ENCODE measurements at regions not wholly inside any gene's neighbourhood (a gene's known extent, or its start where the extent isn't known, plus 50 kb on each side); places are given as distances from the start of the nearest gene placed in this dataset.

DNA sequence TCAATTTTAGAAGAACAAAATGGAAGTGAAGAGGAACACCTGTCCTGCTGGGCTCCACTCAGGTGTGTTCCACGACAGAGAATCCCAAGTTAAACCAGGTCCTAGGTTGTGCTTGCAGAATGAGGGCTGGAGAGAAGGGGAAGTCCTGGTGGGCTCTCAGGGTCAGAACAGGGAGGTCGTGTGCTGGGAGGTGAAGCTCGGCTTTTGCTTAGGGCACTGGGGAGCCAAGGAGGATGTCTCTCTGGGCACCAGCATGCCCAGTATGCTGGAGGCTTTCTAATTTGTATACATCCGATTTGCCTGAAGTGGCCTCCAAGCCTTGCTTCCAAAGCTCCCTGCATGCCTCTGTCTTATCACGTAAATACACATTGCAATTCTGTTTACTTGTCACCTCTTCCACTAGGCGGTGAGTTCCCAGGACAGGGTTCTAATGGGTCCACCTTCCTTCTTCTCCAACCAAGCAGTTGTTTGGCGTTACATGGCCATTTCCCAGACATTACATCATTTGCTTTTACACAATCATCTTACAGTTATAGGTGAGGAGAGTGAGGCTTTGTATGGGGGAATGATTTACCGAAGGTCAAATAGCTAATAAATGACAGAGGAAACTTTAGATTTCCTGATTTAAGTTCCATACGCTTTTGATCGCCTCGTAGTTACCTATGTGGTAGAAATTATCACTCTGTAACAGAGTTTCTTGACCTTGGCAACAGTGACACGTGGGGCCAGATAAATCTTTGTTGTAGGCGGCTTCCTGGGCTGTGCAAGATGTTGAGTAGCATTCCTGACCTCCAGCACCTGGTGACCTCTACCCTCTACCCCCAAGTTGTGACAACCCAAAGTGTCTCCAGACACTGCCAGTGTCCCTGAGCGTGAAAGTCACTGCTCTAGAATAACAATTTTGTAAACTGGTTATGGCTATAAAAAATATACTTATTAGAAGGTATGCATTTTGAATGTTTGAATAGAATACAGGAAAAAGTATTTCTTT, 901.5 kb downstream of the TBC1D22A start:
- BruUV-seq (replicated peaks) = no TSS peak
- 0% methylated on average over 1 of the region's 14 CpGs; no CpG with 5 or more reads in 1 of the 2 experiments for WGBS, 2 experiments (ENCODE audit: extremely low coverage in 2 of 2, insufficient read length in 1 of 2)

More for the DNA sequence above, 901.5 kb downstream of the TBC1D22A start:
- Histone ChIP-seq H2AK9ac (replicated peaks; ENCODE audit: low read depth, low read length, poor library complexity) (no peak overlapping the region), H2AK5ac (ENCODE audit: low read depth, low read length) (no peak overlapping the region), H3K36me3 (ENCODE audit: control insufficient read depth, insufficient read depth, low read length) (no peaks in the 10 kb centered on the region), H3K27me3 (ENCODE audit: control insufficient read depth, insufficient read depth, low read length) (no peaks in the 10 kb centered on the region), H3K9ac (ENCODE audit: low read depth, low read length) (no peak overlapping the region), H3K14ac (replicated peaks; ENCODE audit: low read depth, low read length) (no peak overlapping the region), H3K56ac (ENCODE audit: extremely low read depth, insufficient read depth, low read length) (no peak overlapping the region), H3K4me1 (ENCODE audit: control insufficient read depth, insufficient read depth, low read length) (no peaks in the 10 kb centered on the region), H3K79me1 (ENCODE audit: low read depth in 1 of 2, low read length in 2 of 2) (no peaks in the 10 kb centered on the region), H3K9me3 (ENCODE audit: control insufficient read depth, insufficient read depth, low read length) (peaks cover 26% of the 10 kb centered on the region), H3K4me2 (ENCODE audit: low read depth, low read length) (no peak overlapping the region), H3K4me3 (ENCODE audit: insufficient read depth, low read depth, low read length) (no peak overlapping the region), H2BK5ac (ENCODE audit: low read depth, low read length, poor library complexity, severe bottlenecking) (no peak overlapping the region), H4K5ac (ENCODE audit: low read depth, low read length) (no peak overlapping the region), H3K4ac (ENCODE audit: low read depth, low read length) (no peak overlapping the region), H2BK15ac (ENCODE audit: low read depth, low read length) (no peak overlapping the region), H3K23ac (ENCODE audit: low read depth, low read length) (no peak overlapping the region), H3K27ac (ENCODE audit: insufficient read depth, low read length) (no peak overlapping the region), H4K20me1 (ENCODE audit: insufficient read depth, low read length) (no peaks in the 10 kb centered on the region), H2BK120ac (ENCODE audit: low read depth, low read length) (no peak overlapping the region), H4K8ac (ENCODE audit: low read depth in 2 of 2, low read length in 2 of 2) (no peak overlapping the region), H3K18ac (ENCODE audit: low read depth, low read length) (no peak overlapping the region), H3K9me1 (ENCODE audit: insufficient read depth, low read length) (no peaks in the 10 kb centered on the region), H4K91ac (ENCODE audit: insufficient read depth, low read depth, low read length) (no peak overlapping the region), H2BK20ac (ENCODE audit: low read depth, low read length) (no peak overlapping the region), H2AFZ (replicated peaks; ENCODE audit: low read length, poor library complexity) (no peak overlapping the region)
- DNase-seq (no peak), ATAC-seq (ENCODE audit: low read depth) (no peak)
- CTCF ChIA-PET = no interaction called here
- TF ChIP-seq, protein P1, sequence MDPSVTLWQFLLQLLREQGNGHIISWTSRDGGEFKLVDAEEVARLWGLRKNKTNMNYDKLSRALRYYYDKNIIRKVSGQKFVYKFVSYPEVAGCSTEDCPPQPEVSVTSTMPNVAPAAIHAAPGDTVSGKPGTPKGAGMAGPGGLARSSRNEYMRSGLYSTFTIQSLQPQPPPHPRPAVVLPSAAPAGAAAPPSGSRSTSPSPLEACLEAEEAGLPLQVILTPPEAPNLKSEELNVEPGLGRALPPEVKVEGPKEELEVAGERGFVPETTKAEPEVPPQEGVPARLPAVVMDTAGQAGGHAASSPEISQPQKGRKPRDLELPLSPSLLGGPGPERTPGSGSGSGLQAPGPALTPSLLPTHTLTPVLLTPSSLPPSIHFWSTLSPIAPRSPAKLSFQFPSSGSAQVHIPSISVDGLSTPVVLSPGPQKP (IDR thresholded peaks at IDR 0.05; ENCODE audit: borderline replicate concordance, low read depth, low read length) = no peak
- TF ChIP-seq RFX5 (IDR thresholded peaks at IDR 0.05; ENCODE audit: low read depth, low read length) (no peak), SMC3 (IDR thresholded peaks at IDR 0.05; ENCODE audit: low read depth, low read length) (no peak), FOS (IDR thresholded peaks at IDR 0.05; ENCODE audit: low read depth, low read length) (no peak), CHD1 (IDR thresholded peaks at IDR 0.05; ENCODE audit: low read depth, low read length) (no peak), BHLHE40 (IDR thresholded peaks at IDR 0.05; ENCODE audit: low read depth, low read length) (no peak), NFE2L2 (IDR thresholded peaks at IDR 0.05; ENCODE audit: low read depth, low read length) (no peak), MXI1 (IDR thresholded peaks at IDR 0.05; ENCODE audit: borderline replicate concordance, low read depth, low read length) (no peak), CEBPB (IDR thresholded peaks at IDR 0.05; ENCODE audit: low read depth, low read length) (no peak), MAZ (IDR thresholded peaks at IDR 0.05; ENCODE audit: borderline replicate concordance, low read depth, low read length) (no peak), RCOR1 (IDR thresholded peaks at IDR 0.05; ENCODE audit: insufficient replicate concordance, low read length) (no peak)
- TF ChIP-seq, protein P2, sequence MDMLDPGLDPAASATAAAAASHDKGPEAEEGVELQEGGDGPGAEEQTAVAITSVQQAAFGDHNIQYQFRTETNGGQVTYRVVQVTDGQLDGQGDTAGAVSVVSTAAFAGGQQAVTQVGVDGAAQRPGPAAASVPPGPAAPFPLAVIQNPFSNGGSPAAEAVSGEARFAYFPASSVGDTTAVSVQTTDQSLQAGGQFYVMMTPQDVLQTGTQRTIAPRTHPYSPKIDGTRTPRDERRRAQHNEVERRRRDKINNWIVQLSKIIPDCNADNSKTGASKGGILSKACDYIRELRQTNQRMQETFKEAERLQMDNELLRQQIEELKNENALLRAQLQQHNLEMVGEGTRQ (IDR thresholded peaks at IDR 0.05; ENCODE audit: low read depth, low read length) = no peak
- POLR2A ChIA-PET (ENCODE audit: unreplicated experiment) = no interaction called here
- in situ Hi-C loops (cut with MboI; ENCODE audit: low sequenced_read_pairs) (no loop called here), dilution Hi-C loops (cut with HindIII; ENCODE audit: low sequenced_read_pairs, unreplicated experiment) (no loop called here), intact Hi-C loops (cut with micrococcal nuclease) (no loop called here)

All from IMR-90 (cell line).